ENCODE measurements at regions not wholly inside any gene's neighbourhood (a gene's known extent, or its start where the extent isn't known, plus 50 kb on each side); places are given as distances from the start of the nearest gene placed in this dataset.

GRCh38 chr14:93869427-93869826 lies 57.7 kb upstream of the FAM181A start:
- TF ChIP-seq ATF1 (CRISPR knock-in tag; IDR thresholded peaks at IDR 0.05): no peak
- no peak for TF ChIP-seq MAX (CRISPR knock-in tag; IDR thresholded peaks at IDR 0.05)
- TF ChIP-seq USF1 (CRISPR knock-in tag; IDR thresholded peaks at IDR 0.05): no peak
- no peak for TF ChIP-seq JUN (CRISPR knock-in tag; IDR thresholded peaks at IDR 0.05)
- TF ChIP-seq CTCF (IDR thresholded peaks at IDR 0.05): no peak
- TF ChIP-seq NR2C2 (CRISPR knock-in tag; IDR thresholded peaks at IDR 0.05): no peak
- TF ChIP-seq FOXJ3 (CRISPR knock-in tag; IDR thresholded peaks at IDR 0.05; ENCODE audit: borderline replicate concordance): no peak
- no peak for TF ChIP-seq ZNF281 (CRISPR knock-in tag; IDR thresholded peaks at IDR 0.05)
- no peak for TF ChIP-seq ZNF121 (CRISPR knock-in tag; IDR thresholded peaks at IDR 0.05)
- no peak for TF ChIP-seq ZNF138 (CRISPR knock-in tag; conservative IDR thresholded peaks at IDR 0.05)

All from WTC11 (cell line).